COR-L47 (cell line): ENCODE measurements at regions not wholly inside any gene's neighbourhood (a gene's known extent, or its start where the extent isn't known, plus 50 kb on each side); places are given as distances from the start of the nearest gene placed in this dataset.

ENCODE experiments used
- DNase-seq: peaks from one replicate; lab custom pipeline; 2025; lab: John Stamatoyannopoulos, UW

GRCh38 chr9:11320989-11321388 is 708.2 kb upstream of the PTPRD start:
- no peak for DNase-seq

GRCh38 chr9:11323457-11323856 is 710.7 kb upstream of the PTPRD start:
- DNase-seq: no peak

- no peak for DNase-seq
These were observed 713.4 kb upstream of the PTPRD start for GRCh38 chr9:11326231-11326630.

- peak; percentile 7 for DNase-seq
These were observed 715.5 kb upstream of the PTPRD start for GRCh38 chr9:11328326-11328725.

GRCh38 chr9:11335011-11335410 is 722.2 kb upstream of the PTPRD start:
- DNase-seq: no peak

GRCh38 chr9:11338130-11338529 is 725.3 kb upstream of the PTPRD start:
- no peak for DNase-seq

- DNase-seq: no peak
These were observed 727.9 kb upstream of the PTPRD start for GRCh38 chr9:11340654-11341053.

GRCh38 chr9:11347437-11347836 is 734.6 kb upstream of the PTPRD start:
- no peak for DNase-seq

GRCh38 chr9:11348366-11348765 is 735.6 kb upstream of the PTPRD start:
- DNase-seq: no peak

- DNase-seq: no peak
These were observed 736.4 kb upstream of the PTPRD start for GRCh38 chr9:11349187-11349586.

- DNase-seq: no peak
These were observed 739.8 kb upstream of the PTPRD start for GRCh38 chr9:11352612-11353011.

GRCh38 chr9:11356067-11356466 is 743.3 kb upstream of the PTPRD start:
- no peak for DNase-seq

- no peak for DNase-seq
These were observed 753.9 kb upstream of the PTPRD start for GRCh38 chr9:11366585-11367129.

- DNase-seq: no peak
These were observed 762.1 kb upstream of the PTPRD start for GRCh38 chr9:11374926-11375325.

GRCh38 chr9:11402621-11403020 is 789.8 kb upstream of the PTPRD start:
- DNase-seq: no peak

- DNase-seq: no peak
These were observed 801.4 kb upstream of the PTPRD start for GRCh38 chr9:11414241-11414640.

GRCh38 chr9:11417782-11418181 is 805.0 kb upstream of the PTPRD start:
- DNase-seq: no peak

GRCh38 chr9:11431490-11431889 is 818.7 kb upstream of the PTPRD start:
- no peak for DNase-seq

- DNase-seq: no peak
These were observed 819.6 kb upstream of the PTPRD start for GRCh38 chr9:11432361-11432760.

GRCh38 chr9:11443631-11444030 is 830.8 kb upstream of the PTPRD start:
- DNase-seq: no peak

- no peak for DNase-seq
These were observed 845.3 kb upstream of the PTPRD start for GRCh38 chr9:11457825-11458790.

GRCh38 chr9:11469745-11470144 is 856.9 kb upstream of the PTPRD start:
- no peak for DNase-seq

- no peak for DNase-seq
These were observed 858.5 kb upstream of the PTPRD start for GRCh38 chr9:11471321-11471720.

GRCh38 chr9:11500780-11501179 is 888.0 kb upstream of the PTPRD start:
- DNase-seq: no peak
